Neutrophil (primary cell): ENCODE measurements at regions not wholly inside any gene's neighbourhood (a gene's known extent, or its start where the extent isn't known, plus 50 kb on each side); places are given as distances from the start of the nearest gene placed in this dataset.

Experiments used
- H3K27ac ChIP-seq: fragments of 200-600 bp; sonication (generic); 2 replicates; pipeline ENCODE4 v1.5.1; 2016; ENCODE audit warnings: mild to moderate bottlenecking, moderate library complexity
- H3K27me3 ChIP-seq: fragments of 200-600 bp; sonication (generic); 2 replicates; pipeline ENCODE4 v1.6.0; 2016; ENCODE audit warnings: mild to moderate bottlenecking
- H3K36me3 ChIP-seq: fragments of 200-600 bp; sonication (generic); 2 replicates; pipeline ENCODE4 v1.5.1; 2017
- H3K4me1 ChIP-seq, 2 experiments: fragments of 200-600 bp in 1 of 2; sonication (generic) in 1 of 2; 1 replicate in 1 of 2; 2 replicates in 1 of 2; pipeline versions ENCODE4 v1.5.1 to v1.6.1; 2013 to 2016; ENCODE audit warnings: low read depth in 1 of 2, low read length in 1 of 2, mild to moderate bottlenecking in 1 of 2, moderate library complexity in 1 of 2; ENCODE audit not compliant: control insufficient read depth in 1 of 2, insufficient read depth in 1 of 2
- H3K4me3 ChIP-seq, 2 experiments: fragments of 200-600 bp in 1 of 2; sonication (generic) in 1 of 2; 1 replicate in 1 of 2; 2 replicates in 1 of 2; pipeline ENCODE4 v1.5.1; 2013 to 2016; ENCODE audit warnings: low read depth in 1 of 2, low read length in 1 of 2, mild to moderate bottlenecking in 1 of 2, moderate library complexity in 1 of 2
- H3K9me3 ChIP-seq: fragments of 200-600 bp; sonication (generic); 2 replicates; pipeline ENCODE4 v1.5.1; 2016
- CTCF ChIP-seq: fragments of 200-600 bp; sonication (generic); IDR thresholded peaks from 2 replicates; pipeline ENCODE4 v1.5.1; 2016; ENCODE audit warnings: antibody characterized with exemption

- H3K4me1 ChIP-seq = no peaks in the 10 kb centered on the region
- H3K4me3 ChIP-seq = no peak overlapping the region
- H3K36me3 ChIP-seq = no peaks in the 10 kb centered on the region
- no peaks in the 10 kb centered on the region for H3K9me3 ChIP-seq
- TF ChIP-seq CTCF = no peak
- H3K27ac ChIP-seq = no peak overlapping the region
- H3K27me3 ChIP-seq = no peaks in the 10 kb centered on the region
These were observed 628.2 kb downstream of the FAM181B start for GRCh38 chr11:82105331-82105998.

- TF ChIP-seq CTCF = no peak
- no peak overlapping the region for H3K27ac ChIP-seq
- H3K4me1 ChIP-seq = no peaks in the 10 kb centered on the region
- H3K9me3 ChIP-seq = no peaks in the 10 kb centered on the region
- H3K27me3 ChIP-seq = no peaks in the 10 kb centered on the region
- H3K4me3 ChIP-seq = no peak overlapping the region
- no peaks in the 10 kb centered on the region for H3K36me3 ChIP-seq
These were observed 640.8 kb downstream of the FAM181B start for GRCh38 chr11:82092904-82093303.

GRCh38 chr11:82089426-82089825 lies 644.2 kb downstream of the FAM181B start:
- no peak overlapping the region for H3K27ac ChIP-seq
- TF ChIP-seq CTCF = no peak
- no peak overlapping the region for H3K4me3 ChIP-seq
- no peaks in the 10 kb centered on the region for H3K36me3 ChIP-seq
- H3K9me3 ChIP-seq = no peaks in the 10 kb centered on the region
- H3K4me1 ChIP-seq = no peaks in the 10 kb centered on the region
- H3K27me3 ChIP-seq = no peaks in the 10 kb centered on the region

- Histone ChIP-seq H3K4me3 (no peak overlapping the region), H3K4me1 (no peaks in the 10 kb centered on the region), H3K27me3 (no peaks in the 10 kb centered on the region), H3K9me3 (no peaks in the 10 kb centered on the region), H3K27ac (no peak overlapping the region), H3K36me3 (no peaks in the 10 kb centered on the region)
- TF ChIP-seq CTCF = no peak
These were observed 648.2 kb downstream of the FAM181B start for GRCh38 chr11:82085493-82085892.

- Histone ChIP-seq H3K27ac (no peak overlapping the region), H3K27me3 (no peaks in the 10 kb centered on the region), H3K4me3 (no peak overlapping the region), H3K9me3 (no peaks in the 10 kb centered on the region), H3K36me3 (no peaks in the 10 kb centered on the region), H3K4me1 (no peaks in the 10 kb centered on the region)
- no peak for TF ChIP-seq CTCF
These were observed 650.7 kb downstream of the FAM181B start for GRCh38 chr11:82082976-82083375.

GRCh38 chr11:82080160-82080559 lies 653.5 kb downstream of the FAM181B start:
- Histone ChIP-seq H3K36me3 (no peaks in the 10 kb centered on the region), H3K4me3 (no peak overlapping the region)
- TF ChIP-seq CTCF = no peak

More at GRCh38 chr11:82080160-82080559, 653.5 kb downstream of the FAM181B start:
- H3K27ac ChIP-seq = no peak overlapping the region
- H3K27me3 ChIP-seq = no peaks in the 10 kb centered on the region
- H3K9me3 ChIP-seq = no peaks in the 10 kb centered on the region
- no peaks in the 10 kb centered on the region for H3K4me1 ChIP-seq
